ENCODE measurements at regions not wholly inside any gene's neighbourhood (a gene's known extent, or its start where the extent isn't known, plus 50 kb on each side); places are given as distances from the start of the nearest gene placed in this dataset.

- POLR2A ChIA-PET = no interaction called here
- H3K9me3 Mint-ChIP-seq = no peaks in the 10 kb centered on the region
- H3K27me3 ChIP-seq (ENCODE audit: control insufficient read depth in 2 of 2, insufficient read depth in 2 of 2, low read length in 2 of 2) = no peaks in the 10 kb centered on the region
- H3K27ac ChIP-seq (ENCODE audit: low read depth, low read length) = no peak overlapping the region
- intact Hi-C loops (cut with micrococcal nuclease) = no loop called here
- peaks cover 0 to 12% (median under 1%) of the 10 kb centered on the region in 5 donors for H3K27me3 Mint-ChIP-seq
- no peak overlapping the region for H3K4me3 Mint-ChIP-seq
- H3K36me3 ChIP-seq (ENCODE audit: control insufficient read depth in 2 of 3, insufficient read depth in 3 of 3, low read length in 3 of 3) = no peaks in the 10 kb centered on the region
- CTCF ChIA-PET = no interaction called here
- H3K9me3 ChIP-seq (ENCODE audit: control insufficient read depth in 2 of 3, low read length in 3 of 3) = no peaks in the 10 kb centered on the region
- H3K36me3 Mint-ChIP-seq = no peaks in the 10 kb centered on the region
- ATAC-seq (no peak), DNase-seq (no peak)
- H3K27ac Mint-ChIP-seq = no peak overlapping the region
- H3K4me3 ChIP-seq (ENCODE audit: low read length) = no peak overlapping the region
- H3K4me1 ChIP-seq (ENCODE audit: control insufficient read depth in 2 of 2, insufficient read depth in 2 of 2, low read length in 2 of 2) = no peaks in the 10 kb centered on the region
- H3K4me1 Mint-ChIP-seq = no peaks in the 10 kb centered on the region
Measured at GRCh38 chr2:104504331-104505073, 349.4 kb upstream of the POU3F3 start.

- Histone ChIP-seq H3K9me3 (ENCODE audit: control insufficient read depth in 2 of 3, low read length in 3 of 3) (no peaks in the 10 kb centered on the region), H3K4me3 (ENCODE audit: low read length) (no peak overlapping the region), H3K4me1 (ENCODE audit: control insufficient read depth in 2 of 2, insufficient read depth in 2 of 2, low read length in 2 of 2) (no peaks in the 10 kb centered on the region), H3K36me3 (ENCODE audit: control insufficient read depth in 2 of 3, insufficient read depth in 3 of 3, low read length in 3 of 3) (no peaks in the 10 kb centered on the region), H3K27ac (ENCODE audit: low read depth, low read length) (no peak overlapping the region), H3K27me3 (ENCODE audit: control insufficient read depth in 2 of 2, insufficient read depth in 2 of 2, low read length in 2 of 2) (no peaks in the 10 kb centered on the region)
- intact Hi-C loops (cut with micrococcal nuclease) = no loop called here
- Mint-ChIP-seq H3K27me3 (peaks cover 0 to 16% (median 4%) of the 10 kb centered on the region in 5 donors), H3K27ac (no peak overlapping the region), H3K36me3 (no peaks in the 10 kb centered on the region), H3K4me3 (no peak overlapping the region), H3K9me3 (peaks cover 0 to 19% (median 10%) of the 10 kb centered on the region in 11 donors), H3K4me1 (peaks cover 0 to 1% (median 0%) of the 10 kb centered on the region in 7 donors)
- DNase-seq = no peak
- ATAC-seq = no peak
- ChIA-PET CTCF (interaction anchor here (0.6 kb wide), 1 partner anchor 449 kb away, joined by 3 read pairs; no protein-coding TSS in a partner anchor), POLR2A (no interaction called here)
Measured at GRCh38 chr2:104518256-104518655, 335.7 kb upstream of the POU3F3 start.

- H3K4me1 Mint-ChIP-seq = no peaks in the 10 kb centered on the region
- no peak overlapping the region for H3K4me3 Mint-ChIP-seq
- H3K9me3 ChIP-seq (ENCODE audit: control insufficient read depth in 2 of 3, low read length in 3 of 3) = no peaks in the 10 kb centered on the region
- H3K9me3 Mint-ChIP-seq = peaks cover 0 to 21% (median 9%) of the 10 kb centered on the region in 11 donors
- no peak overlapping the region for H3K4me3 ChIP-seq (ENCODE audit: low read length)
- CTCF ChIA-PET = no interaction called here
- H3K4me1 ChIP-seq (ENCODE audit: control insufficient read depth in 2 of 2, insufficient read depth in 2 of 2, low read length in 2 of 2) = no peaks in the 10 kb centered on the region
- ATAC-seq (no peak), DNase-seq (no peak)
- no peaks in the 10 kb centered on the region for H3K27me3 ChIP-seq (ENCODE audit: control insufficient read depth in 2 of 2, insufficient read depth in 2 of 2, low read length in 2 of 2)
- intact Hi-C loops (cut with micrococcal nuclease) = no loop called here
- no peak overlapping the region for H3K27ac Mint-ChIP-seq
- no peak overlapping the region for H3K27ac ChIP-seq (ENCODE audit: low read depth, low read length)
- no peaks in the 10 kb centered on the region for H3K36me3 ChIP-seq (ENCODE audit: control insufficient read depth in 2 of 3, insufficient read depth in 3 of 3, low read length in 3 of 3)
- no peaks in the 10 kb centered on the region for H3K36me3 Mint-ChIP-seq
- H3K27me3 Mint-ChIP-seq = peaks cover 0 to 9% (median 4%) of the 10 kb centered on the region in 5 donors
- POLR2A ChIA-PET = no interaction called here
Measured at GRCh38 chr2:104521247-104521646, 332.7 kb upstream of the POU3F3 start.

- POLR2A ChIA-PET = no interaction called here
- H3K27me3 ChIP-seq (ENCODE audit: control insufficient read depth in 2 of 2, insufficient read depth in 2 of 2, low read length in 2 of 2) = no peaks in the 10 kb centered on the region
- no peak overlapping the region for H3K27ac Mint-ChIP-seq
- H3K4me1 ChIP-seq (ENCODE audit: control insufficient read depth in 2 of 2, insufficient read depth in 2 of 2, low read length in 2 of 2) = no peaks in the 10 kb centered on the region
- ATAC-seq (no peak), DNase-seq (no peak)
- H3K36me3 ChIP-seq (ENCODE audit: control insufficient read depth in 2 of 3, insufficient read depth in 3 of 3, low read length in 3 of 3) = no peaks in the 10 kb centered on the region
- no peak overlapping the region for H3K4me3 ChIP-seq (ENCODE audit: low read length)
- no peaks in the 10 kb centered on the region for H3K9me3 ChIP-seq (ENCODE audit: control insufficient read depth in 2 of 3, low read length in 3 of 3)
- no peak overlapping the region for H3K27ac ChIP-seq (ENCODE audit: low read depth, low read length)
- peaks cover 0 to 21% (median 10%) of the 10 kb centered on the region in 11 donors for H3K9me3 Mint-ChIP-seq
- CTCF ChIA-PET = no interaction called here
- intact Hi-C loops (cut with micrococcal nuclease) = no loop called here
- no peaks in the 10 kb centered on the region for H3K36me3 Mint-ChIP-seq
- peaks cover 0 to 9% (median 0%) of the 10 kb centered on the region in 5 donors for H3K27me3 Mint-ChIP-seq
- no peaks in the 10 kb centered on the region for H3K4me1 Mint-ChIP-seq
- H3K4me3 Mint-ChIP-seq = no peak overlapping the region
Measured at GRCh38 chr2:104523921-104524320, 330.0 kb upstream of the POU3F3 start.

GRCh38 chr2:104528101-104528500 lies 325.8 kb upstream of the POU3F3 start:
- no peaks in the 10 kb centered on the region for H3K9me3 ChIP-seq (ENCODE audit: control insufficient read depth in 2 of 3, low read length in 3 of 3)
- no peaks in the 10 kb centered on the region for H3K36me3 ChIP-seq (ENCODE audit: control insufficient read depth in 2 of 3, insufficient read depth in 3 of 3, low read length in 3 of 3)
- Mint-ChIP-seq H3K36me3 (no peaks in the 10 kb centered on the region), H3K4me1 (no peaks in the 10 kb centered on the region), H3K27me3 (peaks cover 0 to 5% (median 3%) of the 10 kb centered on the region in 5 donors), H3K9me3 (peaks cover 0 to 8% (median under 1%) of the 10 kb centered on the region in 11 donors), H3K4me3 (no peak overlapping the region), H3K27ac (no peak overlapping the region)
- no peaks in the 10 kb centered on the region for H3K4me1 ChIP-seq (ENCODE audit: control insufficient read depth in 2 of 2, insufficient read depth in 2 of 2, low read length in 2 of 2)
- ATAC-seq (no peak), DNase-seq (no peak)
- intact Hi-C loops (cut with micrococcal nuclease) = no loop called here
- POLR2A ChIA-PET = no interaction called here
- H3K27me3 ChIP-seq (ENCODE audit: control insufficient read depth in 2 of 2, insufficient read depth in 2 of 2, low read length in 2 of 2) = no peaks in the 10 kb centered on the region
- CTCF ChIA-PET = no interaction called here
- H3K4me3 ChIP-seq (ENCODE audit: low read length) = no peak overlapping the region
- H3K27ac ChIP-seq (ENCODE audit: low read depth, low read length) = no peak overlapping the region

GRCh38 chr2:104531122-104531521 lies 322.8 kb upstream of the POU3F3 start:
- H3K9me3 ChIP-seq (ENCODE audit: control insufficient read depth in 2 of 3, low read length in 3 of 3) = no peaks in the 10 kb centered on the region
- ChIA-PET CTCF (no interaction called here), POLR2A (no interaction called here)
- ATAC-seq (no peak), DNase-seq (no peak)
- Mint-ChIP-seq H3K27ac (no peak overlapping the region), H3K4me1 (no peaks in the 10 kb centered on the region), H3K9me3 (peaks cover 0 to 6% (median 2%) of the 10 kb centered on the region in 11 donors), H3K4me3 (no peak overlapping the region), H3K27me3 (peaks cover 0 to 10% (median 4%) of the 10 kb centered on the region in 5 donors), H3K36me3 (no peaks in the 10 kb centered on the region)
- intact Hi-C loops (cut with micrococcal nuclease) = no loop called here
- H3K36me3 ChIP-seq (ENCODE audit: control insufficient read depth in 2 of 3, insufficient read depth in 3 of 3, low read length in 3 of 3) = no peaks in the 10 kb centered on the region
- H3K27ac ChIP-seq (ENCODE audit: low read depth, low read length) = no peak overlapping the region
- no peaks in the 10 kb centered on the region for H3K4me1 ChIP-seq (ENCODE audit: control insufficient read depth in 2 of 2, insufficient read depth in 2 of 2, low read length in 2 of 2)
- H3K4me3 ChIP-seq (ENCODE audit: low read length) = no peak overlapping the region
- H3K27me3 ChIP-seq (ENCODE audit: control insufficient read depth in 2 of 2, insufficient read depth in 2 of 2, low read length in 2 of 2) = no peaks in the 10 kb centered on the region

- Histone ChIP-seq H3K36me3 (ENCODE audit: control insufficient read depth in 2 of 3, insufficient read depth in 3 of 3, low read length in 3 of 3) (no peaks in the 10 kb centered on the region), H3K4me1 (ENCODE audit: control insufficient read depth in 2 of 2, insufficient read depth in 2 of 2, low read length in 2 of 2) (no peaks in the 10 kb centered on the region), H3K4me3 (ENCODE audit: low read length) (no peak overlapping the region), H3K27ac (ENCODE audit: low read depth, low read length) (no peak overlapping the region), H3K9me3 (ENCODE audit: control insufficient read depth in 2 of 3, low read length in 3 of 3) (no peaks in the 10 kb centered on the region), H3K27me3 (ENCODE audit: control insufficient read depth in 2 of 2, insufficient read depth in 2 of 2, low read length in 2 of 2) (no peaks in the 10 kb centered on the region)
- ATAC-seq (no peak), DNase-seq (no peak)
- peaks cover 0 to 16% (median 5%) of the 10 kb centered on the region in 7 donors for H3K4me1 Mint-ChIP-seq
- no peak overlapping the region for H3K4me3 Mint-ChIP-seq
- CTCF ChIA-PET = no interaction called here
- peaks cover 0 to 9% (median 0%) of the 10 kb centered on the region in 11 donors for H3K9me3 Mint-ChIP-seq
- POLR2A ChIA-PET = no interaction called here
- intact Hi-C loops (cut with micrococcal nuclease) = no loop called here
- H3K27ac Mint-ChIP-seq = no peak overlapping the region
- peaks cover 0 to 12% (median 2%) of the 10 kb centered on the region in 5 donors for H3K27me3 Mint-ChIP-seq
- no peaks in the 10 kb centered on the region for H3K36me3 Mint-ChIP-seq
Measured at GRCh38 chr2:104537116-104537515, 316.8 kb upstream of the POU3F3 start.

Data from naive thymus-derived CD4-positive, alpha-beta T cell (primary cell).